ENCODE measurements at regions not wholly inside any gene's neighbourhood (a gene's known extent, or its start where the extent isn't known, plus 50 kb on each side); places are given as distances from the start of the nearest gene placed in this dataset.

- no peak for DNase-seq
Measured at GRCh38 chr9:134590240-134591081, 51.1 kb upstream of the COL5A1 start.

- DNase-seq = no peak
Measured at GRCh38 chr9:134591082-134591571, 50.5 kb upstream of the COL5A1 start.

DNA sequence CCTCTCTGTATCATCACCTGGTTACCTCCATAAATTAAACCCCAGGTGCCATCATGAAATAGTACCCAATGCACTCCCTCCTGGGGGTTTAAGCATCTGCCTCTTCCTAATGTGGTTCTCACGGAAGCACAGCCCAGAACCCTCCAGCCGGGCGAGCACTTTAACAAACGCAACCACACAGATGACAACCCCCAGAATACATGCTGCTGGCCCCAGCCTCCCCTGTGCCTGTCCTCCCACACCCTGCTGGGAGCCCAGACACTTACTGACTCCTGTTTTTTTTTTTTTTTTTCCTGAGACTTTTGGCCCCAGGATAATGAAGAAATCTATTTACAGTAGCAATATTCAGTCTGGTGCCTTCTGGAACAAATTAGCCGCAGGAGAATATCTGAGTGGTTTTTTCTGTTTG, 50.0 kb upstream of the COL5A1 start:
- DNase-seq = no peak

Data from T1000 (cell line).